ENCODE measurements at regions not wholly inside any gene's neighbourhood (a gene's known extent, or its start where the extent isn't known, plus 50 kb on each side); places are given as distances from the start of the nearest gene placed in this dataset.
A peak's percentile ranks its signal among the peaks of the same experiment; 100 is the strongest.

DNA sequence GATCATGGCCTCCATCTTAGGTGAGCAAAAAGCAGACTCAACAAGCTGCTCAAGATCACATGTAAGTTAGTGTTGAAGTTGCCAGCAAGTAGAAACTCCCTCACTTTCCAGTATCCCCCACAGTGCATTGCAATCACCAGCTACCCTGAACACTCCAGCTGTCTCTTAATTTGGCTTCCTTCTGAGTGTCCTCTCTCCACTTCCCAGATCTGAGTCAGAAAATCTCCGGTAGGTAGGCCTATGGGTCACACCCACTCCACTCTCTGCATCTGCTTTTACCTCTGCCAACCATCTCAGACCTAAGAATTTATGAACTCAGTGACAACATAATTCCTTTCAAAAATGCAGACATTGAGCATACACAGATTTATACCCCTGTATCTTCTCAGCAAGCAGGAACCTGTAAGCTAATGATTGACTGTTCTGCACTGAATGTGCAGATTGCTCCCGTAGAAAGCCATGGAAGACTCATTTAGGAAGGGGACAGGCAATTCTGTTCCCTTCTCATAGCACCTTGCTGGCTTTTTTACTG lies 656.9 kb downstream of the EPHA4 start:
- DNase-seq (ENCODE audit: low read depth) = no peak

DNA sequence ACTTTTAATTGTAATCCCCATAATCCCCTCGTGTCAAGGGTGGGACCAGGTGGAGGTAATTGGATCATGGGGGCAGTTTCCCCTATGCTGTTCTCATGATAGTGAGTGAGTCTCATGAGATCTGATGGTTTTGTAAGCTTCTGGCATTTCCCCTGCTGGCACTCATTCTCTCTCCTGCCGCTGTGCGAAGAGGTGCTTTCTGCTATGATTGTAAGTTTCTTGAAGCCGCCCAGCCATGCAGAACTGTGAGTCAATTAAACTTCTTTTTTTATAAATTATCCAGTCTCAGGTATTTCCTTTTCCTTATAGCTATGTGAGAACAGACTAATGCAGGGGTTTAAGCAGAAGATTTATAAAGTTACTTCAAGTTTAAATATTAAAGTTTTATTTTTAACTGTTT lies 655.2 kb downstream of the EPHA4 start:
- no peak for DNase-seq (ENCODE audit: low read depth)

DNA sequence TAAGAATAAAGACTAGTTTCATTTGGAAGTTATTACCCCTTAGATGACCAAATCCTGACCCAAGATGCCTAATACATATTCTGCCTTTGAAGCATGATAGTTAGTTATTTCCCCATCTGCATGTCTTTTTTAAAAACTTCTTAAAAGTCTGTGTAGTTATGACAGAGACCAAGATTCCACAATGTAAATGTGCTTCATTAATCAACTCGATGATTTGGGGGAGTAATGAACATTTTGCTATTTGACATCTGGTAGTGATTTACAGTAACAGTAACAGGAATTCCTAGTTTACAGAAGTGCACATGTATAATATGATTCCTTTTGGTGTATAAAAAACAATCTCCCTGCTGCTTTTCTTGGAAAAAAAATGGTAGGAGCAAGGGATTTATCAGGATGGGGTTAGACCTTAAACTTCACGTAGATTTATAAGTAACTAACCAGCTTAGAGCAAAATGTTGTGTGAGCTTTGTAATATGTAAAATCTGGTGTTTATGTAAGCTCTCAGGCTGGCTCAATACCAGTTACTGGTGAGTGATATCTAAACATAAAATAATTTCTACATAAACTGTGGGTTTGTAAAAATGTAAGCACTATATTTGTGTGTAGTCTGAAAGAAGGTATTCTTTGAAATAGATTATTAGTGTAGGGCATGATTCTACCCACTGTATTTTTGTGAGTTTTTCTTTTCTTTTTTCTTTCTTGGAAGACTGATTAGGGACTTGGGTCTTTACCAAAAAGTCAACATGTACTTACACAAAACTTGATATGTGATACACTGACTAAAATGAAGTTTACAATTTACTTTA lies 641.6 kb downstream of the EPHA4 start:
- no peak for DNase-seq (ENCODE audit: low read depth)

DNA sequence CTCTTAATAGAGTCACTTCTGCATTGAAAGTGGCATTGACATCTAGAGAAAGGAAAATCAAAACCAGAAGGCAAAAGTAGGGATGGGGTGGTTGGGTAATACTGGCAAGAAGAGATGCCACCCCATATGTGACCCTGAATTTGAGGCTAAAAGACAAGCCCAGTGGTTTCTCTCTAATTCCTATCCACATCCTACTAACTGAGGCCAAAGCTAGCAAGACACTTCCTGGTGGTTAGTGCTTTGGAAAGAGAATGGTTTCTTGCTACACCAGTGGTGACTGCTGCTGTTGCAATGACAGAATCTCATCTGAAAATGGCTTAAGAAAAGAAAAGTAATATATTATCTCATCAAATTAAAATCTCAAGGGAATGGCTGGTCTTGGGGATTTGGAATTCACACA lies 640.6 kb downstream of the EPHA4 start:
- no peak for DNase-seq (ENCODE audit: low read depth)

DNA sequence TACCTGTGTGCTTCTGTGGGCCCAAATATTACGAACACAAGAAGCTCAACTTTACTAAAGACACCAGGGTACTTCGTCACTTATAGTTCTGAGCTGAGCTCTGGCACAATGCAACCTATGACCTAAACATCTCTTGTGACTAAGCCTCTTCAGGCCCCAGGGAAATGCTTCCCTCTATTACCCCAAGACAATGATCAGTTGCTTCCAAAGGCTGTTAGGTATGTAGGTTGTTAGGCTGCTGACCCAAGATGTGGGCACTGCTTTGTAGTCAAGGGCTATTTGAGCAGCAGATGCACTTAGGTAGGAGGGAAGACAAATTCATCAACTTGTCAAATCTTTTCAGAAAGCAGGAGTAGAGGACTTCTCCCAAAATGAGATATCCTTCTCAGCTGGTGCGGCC lies 640.1 kb downstream of the EPHA4 start:
- DNase-seq (ENCODE audit: low read depth) = no peak

DNA sequence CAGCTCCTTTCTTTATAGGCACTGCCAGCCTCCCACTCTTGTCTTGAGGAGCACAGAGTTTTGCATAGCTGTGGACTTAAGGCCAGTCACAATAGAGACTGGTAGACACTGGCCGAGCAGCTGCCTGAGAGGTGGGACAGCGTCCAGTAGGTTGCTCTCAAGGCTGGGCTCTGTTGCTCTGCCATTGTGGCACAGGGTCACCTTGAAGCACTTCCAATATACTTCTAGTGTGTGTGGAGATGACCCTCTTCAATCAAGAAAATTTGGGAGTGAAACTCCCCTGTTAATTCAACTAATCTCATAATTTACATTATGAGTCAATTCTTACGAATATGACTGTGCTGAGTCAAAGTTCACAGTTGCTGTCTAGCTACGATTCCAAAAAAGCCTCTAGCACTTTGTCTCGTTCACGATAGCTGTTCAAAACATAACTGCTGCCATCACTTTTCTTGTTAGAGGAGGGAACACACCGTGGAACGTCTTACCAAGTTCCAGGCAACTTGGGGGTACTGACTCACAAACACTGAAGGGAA lies 636.2 kb downstream of the EPHA4 start:
- no peak for DNase-seq (ENCODE audit: low read depth)

DNA sequence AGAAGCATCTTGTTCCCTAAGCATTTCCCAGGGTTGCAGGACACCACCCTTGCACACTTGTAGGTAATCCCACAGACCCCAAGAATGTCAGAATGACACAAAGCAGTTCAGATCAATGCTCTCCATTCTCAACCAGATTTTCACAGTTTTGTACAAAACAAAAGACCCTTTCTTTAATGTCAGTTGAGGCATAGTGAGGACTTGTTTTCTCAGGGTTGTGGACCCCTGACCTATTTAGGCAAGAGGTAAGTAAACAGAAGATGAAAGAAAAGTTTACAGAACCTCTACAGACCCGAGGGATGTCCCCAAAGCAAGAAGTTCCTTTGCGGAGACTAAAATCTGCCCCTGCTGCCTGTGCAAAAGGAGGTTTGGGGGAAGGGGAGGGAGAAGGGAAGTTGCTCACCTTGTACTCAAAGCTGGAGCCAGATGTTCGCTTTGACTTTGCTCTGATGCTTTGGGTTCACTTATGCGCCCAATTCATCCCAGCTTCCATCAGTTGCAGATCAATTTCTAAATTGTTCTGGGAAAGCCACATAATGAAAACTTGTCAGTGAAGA lies 635.4 kb downstream of the EPHA4 start:
- no peak for DNase-seq (ENCODE audit: low read depth)

DNA sequence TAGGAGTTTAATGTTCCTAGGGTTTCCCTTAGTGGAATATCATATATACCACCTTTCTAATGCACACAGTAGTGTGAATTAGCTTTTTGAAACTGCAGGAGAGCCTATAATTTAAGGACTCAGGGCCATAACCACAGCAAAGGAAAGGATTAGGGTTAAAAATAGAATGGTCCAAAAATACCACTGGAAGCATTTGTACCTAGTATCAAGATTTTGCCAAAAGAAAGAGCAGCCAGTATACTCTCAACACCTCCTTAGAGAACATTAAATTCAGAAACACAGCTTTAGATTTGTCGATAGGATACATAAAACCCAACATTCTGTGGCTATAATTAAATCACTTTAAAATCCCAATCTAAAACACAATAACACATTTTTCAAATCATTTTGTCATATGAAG lies 634.9 kb downstream of the EPHA4 start:
- DNase-seq (ENCODE audit: low read depth) = no peak

DNA sequence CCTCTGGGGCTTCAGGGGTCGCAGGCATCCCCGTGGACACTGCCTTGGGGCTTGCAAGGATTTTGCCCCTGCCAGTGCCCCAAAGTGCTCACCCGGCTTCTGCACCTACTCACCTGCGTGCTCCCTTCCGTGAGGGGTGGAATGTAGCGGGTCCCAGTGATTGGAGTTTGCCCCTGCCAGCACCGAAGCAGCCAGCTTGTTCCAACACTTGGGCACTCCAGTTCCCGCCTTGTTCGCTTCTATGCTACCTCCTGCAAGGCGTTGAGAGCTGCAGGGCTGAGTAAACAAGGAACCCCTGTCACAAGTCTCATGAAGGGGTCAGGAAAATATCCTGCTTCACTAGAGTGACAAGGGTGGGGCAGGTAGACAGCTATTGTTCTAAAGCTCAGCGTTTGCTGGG lies 631.5 kb downstream of the EPHA4 start:
- DNase-seq (ENCODE audit: low read depth) = no peak

DNA sequence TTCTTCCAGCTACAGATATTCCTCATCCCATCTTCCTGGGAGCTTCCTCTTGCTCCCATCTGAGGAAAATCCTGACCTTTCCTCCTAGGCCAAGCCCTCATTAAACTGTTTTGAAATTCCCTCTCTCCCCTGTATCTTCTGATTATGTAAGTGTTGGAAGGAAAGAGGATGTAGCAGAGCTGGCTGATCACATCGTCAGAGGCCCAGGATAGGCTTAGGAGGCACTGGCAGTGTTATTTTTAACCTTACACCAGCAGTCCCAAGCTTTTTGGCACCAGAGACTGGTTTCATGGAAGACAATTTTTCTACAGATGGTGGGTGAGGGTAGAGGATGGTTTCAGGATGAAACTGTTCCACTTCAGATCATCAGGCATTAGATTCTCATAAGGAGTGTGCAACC lies 630.4 kb downstream of the EPHA4 start:
- DNase-seq (ENCODE audit: low read depth) = no peak

DNA sequence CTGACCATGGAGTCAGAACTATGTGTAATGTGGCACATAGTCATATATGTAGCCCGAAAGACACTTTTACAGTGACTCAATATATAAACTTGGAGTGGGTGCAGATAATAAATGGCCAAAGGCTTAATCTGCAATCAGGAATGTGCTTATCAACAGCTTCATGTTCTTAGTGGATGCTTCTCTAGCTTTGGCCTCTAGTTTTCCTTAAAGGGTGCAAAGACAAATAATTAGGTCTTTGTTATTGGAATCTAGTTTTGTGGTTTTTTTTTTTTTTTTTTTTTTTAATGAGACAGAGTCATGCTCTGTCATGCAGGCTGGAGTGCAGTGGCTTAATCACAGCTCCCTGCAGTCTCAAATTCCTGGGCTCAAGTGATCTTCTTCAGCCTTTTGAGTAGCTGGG lies 625.6 kb downstream of the EPHA4 start:
- no peak for DNase-seq (ENCODE audit: low read depth)

DNA sequence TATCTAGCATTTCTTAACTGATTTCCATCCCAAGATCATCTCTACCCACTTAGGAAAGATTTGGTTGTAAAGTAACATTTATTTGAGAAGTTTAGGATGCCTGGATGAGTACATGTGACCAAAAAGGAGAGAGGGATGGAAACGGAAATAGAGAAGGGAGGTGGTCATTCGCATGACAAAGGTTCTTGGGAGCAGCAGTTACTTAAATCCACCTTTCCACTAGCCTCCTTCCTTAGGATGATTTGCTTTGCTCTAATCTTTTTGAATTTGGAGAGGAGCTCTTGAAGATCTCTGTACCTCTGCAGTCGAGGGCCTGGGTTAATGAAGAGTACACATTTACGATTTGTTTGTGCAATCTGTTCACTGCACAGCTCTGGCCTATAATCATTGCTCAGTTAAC lies 623.5 kb downstream of the EPHA4 start:
- DNase-seq (ENCODE audit: low read depth) = no peak

DNA sequence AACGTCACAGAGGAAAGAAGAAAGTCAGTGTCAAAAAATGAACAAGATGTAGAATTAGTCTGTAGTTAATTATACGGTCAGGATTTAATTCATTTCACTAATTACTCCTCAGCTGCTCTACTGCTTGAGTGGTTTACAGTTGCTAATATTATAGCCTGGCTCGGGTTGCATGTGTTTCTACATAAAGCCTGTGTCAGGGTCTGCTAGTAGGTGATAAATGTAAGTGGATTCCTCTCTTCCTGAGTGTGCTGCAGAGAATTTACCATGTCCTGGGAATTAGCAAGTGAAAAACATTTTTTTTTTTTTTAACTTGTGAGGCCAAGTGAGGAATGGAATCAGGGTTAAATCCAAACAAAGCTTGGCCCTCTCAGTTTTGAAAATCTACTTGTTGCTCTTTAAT lies 622.6 kb downstream of the EPHA4 start:
- no peak for DNase-seq (ENCODE audit: low read depth)

DNA sequence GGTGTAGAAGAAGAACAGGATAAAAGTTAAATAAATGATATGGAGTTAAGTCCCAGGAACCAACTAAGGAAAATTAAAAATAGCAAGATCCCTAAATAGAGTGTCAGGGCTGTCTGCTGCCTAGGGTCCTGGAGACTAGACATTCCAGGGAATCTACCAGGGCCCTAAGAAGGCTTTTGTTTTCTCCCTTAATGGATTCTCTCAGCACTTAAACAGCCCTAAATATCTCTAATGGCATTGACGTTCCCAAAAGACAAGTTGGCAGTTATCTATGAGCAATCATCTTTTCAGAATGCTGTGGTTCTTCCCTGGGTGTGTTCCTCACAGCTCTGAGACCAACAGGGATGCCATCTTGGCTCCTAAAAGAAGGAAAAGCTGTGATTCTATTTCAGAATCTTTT lies 616.3 kb downstream of the EPHA4 start:
- no peak for DNase-seq (ENCODE audit: low read depth)

DNA sequence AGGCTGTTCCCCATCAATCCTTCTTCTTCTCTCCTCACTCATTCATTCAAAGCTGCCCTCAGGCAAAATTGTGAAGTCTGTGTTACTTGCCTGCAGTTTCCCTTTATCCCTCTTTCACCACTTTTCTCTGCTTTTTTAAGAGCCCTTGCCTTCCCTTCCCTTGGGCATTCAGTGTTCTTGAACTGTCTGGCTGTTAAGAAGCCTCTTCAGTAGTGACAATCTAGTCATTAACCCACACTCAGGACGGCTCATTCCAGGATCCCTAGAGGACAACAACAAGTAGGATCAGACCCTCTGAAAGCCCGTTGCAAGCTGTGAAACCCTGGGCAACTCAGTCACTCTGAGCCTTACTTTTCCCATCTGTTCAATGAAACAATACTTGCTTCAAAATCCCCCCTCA lies 615.7 kb downstream of the EPHA4 start:
- DNase-seq (ENCODE audit: low read depth) = no peak

DNA sequence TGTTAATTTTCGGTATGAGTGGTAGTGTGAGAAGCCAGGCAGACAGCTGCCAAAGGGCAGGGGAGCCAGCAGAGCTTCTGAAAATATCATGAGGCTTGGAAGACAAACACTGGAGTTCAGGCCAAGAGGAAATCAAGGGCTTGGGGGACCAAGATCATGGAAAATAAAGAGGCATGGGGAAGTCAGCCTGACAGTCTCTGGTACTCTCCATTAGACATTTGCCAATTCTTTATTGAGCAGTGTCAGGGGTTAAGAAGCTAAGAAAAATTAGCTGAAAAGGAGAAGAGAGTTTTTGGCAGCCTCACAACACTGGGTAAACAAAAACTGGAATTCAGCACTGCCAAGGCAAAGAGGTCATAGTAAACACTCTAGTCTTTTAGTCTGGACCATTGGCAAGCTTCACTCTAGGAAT lies 612.7 kb downstream of the EPHA4 start:
- no peak for DNase-seq (ENCODE audit: low read depth)

DNA sequence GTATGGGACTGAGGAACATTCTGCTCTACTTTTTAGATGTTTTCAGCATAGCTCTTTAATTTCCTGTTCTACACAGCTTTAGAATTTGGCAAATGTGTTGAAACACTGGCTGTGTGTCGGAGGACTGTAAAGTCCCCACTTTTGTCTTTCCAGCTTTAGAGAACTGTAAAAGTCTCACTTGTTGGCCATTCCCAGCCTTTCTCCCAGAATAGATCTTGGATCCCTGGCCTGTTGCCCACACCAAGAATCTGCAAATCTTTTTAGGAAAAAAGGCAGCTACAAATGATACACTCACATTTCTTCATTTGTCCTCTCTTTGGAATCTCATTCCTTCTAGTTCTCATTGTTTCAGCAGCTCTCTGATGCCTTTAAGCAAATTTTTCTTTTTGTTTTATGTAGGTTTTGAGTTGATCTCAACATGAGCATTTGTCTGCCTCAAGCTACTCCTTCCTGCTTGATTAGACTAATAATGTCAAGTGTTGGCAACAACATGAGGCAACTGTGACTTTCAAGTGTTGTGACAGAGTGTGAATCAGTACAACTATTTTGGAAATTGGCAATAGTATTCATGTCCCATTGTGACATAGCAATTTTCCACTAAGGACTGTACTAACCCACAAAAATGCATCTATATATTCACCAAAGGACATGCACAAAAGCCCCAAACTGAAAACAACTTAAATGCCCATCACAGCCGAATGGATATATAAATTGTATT lies 610.8 kb downstream of the EPHA4 start:
- DNase-seq (ENCODE audit: low read depth) = no peak

DNA sequence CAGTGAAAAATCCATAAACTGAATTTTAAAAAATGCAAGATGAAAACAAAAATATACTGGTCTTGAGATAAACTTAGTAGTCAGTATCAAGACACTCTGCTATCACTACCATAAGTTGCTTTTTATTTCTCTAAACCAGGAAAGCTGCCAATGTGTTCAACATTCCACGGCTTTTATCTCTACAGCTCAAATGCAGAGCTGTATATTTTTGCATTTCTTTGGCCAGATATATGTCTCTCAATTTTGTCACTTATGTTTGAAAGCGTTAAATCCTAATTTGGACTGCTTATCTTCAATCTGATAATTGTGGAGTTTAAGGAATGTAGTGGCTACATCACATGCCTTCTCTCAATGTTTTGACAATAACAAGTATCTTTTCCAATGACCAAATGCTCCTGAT lies 609.5 kb downstream of the EPHA4 start:
- peak; percentile 13 for DNase-seq (ENCODE audit: low read depth)

DNA sequence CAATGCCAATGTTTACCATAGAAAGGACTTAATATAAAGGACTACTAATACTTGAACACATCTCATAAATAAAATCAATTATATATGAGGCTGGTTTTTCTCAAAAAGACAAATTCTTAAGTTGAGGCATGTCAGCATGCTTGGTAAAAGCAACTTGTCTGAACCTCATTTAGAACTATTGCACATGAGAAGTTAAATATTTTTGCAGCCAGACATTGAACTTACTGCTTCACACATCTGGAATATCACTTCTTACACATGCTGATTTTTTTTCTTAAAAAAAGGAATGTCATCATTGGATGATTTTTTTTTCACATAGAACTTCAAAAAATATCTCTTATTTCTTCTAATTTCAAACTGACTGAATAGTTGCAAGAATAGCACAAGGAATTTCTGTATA lies 609.0 kb downstream of the EPHA4 start:
- no peak for DNase-seq (ENCODE audit: low read depth)

DNA sequence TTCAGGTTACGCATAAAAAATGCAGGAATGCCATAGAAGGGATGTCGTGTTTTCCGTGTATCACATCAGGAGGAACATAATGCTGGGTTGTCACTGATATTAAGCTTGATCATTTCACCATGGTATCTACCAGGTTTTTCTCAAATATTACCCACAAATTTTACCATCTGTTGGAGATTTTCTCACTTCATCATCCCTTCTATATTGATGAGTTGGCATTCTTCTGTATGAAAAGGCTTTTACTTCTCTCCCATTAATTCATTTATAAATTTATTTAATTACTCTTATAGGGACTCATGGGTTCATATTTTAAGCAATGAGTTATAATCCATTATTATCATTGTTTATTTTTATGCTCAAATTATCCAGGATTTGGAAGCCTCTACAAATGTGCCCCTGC lies 608.2 kb downstream of the EPHA4 start:
- no peak for DNase-seq (ENCODE audit: low read depth)

DNA sequence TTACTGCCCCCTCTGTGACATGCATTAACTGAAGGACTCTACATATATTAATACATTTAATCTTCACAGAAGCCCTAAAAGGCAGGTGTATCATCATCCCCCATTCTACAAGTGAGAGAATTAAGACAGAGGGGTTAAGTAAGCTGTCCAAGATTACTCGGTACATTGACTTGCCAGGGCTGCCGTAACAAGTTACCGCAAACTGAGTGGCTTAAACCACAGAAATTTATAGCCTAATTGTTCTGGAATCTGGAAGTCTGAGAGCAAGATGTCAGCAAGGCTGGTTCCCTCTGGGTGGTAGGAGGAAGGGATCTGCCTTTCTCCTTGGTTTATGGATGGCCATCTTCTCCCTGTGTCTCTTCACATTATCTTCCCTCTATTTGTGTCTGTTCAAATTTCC lies 605.5 kb downstream of the EPHA4 start:
- peak; percentile 82 for DNase-seq (ENCODE audit: low read depth)

DNA sequence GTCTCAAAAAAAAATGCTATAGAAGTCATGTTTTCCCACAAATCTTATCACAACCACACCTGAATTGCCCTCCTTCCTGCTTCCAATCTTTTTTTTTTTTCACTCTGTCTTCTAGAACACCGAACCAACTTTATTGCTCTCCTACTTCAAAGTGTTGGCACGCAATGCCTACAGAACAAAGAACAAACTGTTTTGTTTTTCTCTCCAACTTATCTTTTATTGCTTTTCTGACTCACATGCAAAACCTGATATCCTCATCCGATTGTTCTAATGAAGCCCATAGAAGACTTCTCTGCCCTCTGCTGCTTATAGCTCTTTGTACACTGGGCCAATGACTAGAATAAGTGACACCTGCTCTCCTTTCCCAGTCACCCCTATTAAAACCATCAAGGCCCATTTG lies 602.8 kb downstream of the EPHA4 start:
- DNase-seq (ENCODE audit: low read depth) = no peak

Data from non-pigmented ciliary epithelial cell (primary cell).